ENCODE measurements at regions not wholly inside any gene's neighbourhood (a gene's known extent, or its start where the extent isn't known, plus 50 kb on each side); places are given as distances from the start of the nearest gene placed in this dataset.

DNA sequence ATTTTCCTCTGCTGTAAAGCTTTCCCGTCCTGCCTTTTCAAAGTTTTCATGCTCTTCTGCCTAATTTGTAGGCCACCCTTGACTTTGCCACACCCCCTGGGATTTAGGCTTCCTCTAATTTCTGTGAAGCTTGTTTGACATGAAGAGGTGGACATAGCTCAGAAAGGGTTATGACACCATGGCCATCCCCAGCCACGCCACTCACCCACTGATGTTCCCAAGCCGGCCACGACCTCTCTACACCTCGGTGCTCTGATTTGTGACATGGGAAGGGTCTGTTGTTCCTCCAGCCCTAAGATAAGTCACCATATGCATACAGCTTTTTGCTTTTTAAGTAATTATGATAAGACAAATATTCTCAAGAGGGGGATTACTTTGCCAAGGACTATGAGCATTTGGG lies 139.5 kb downstream of the BARX1 start:
- no peak overlapping the region for H3K4me3 Mint-ChIP-seq
- no peaks in the 10 kb centered on the region for H3K36me3 Mint-ChIP-seq
- H3K27ac Mint-ChIP-seq = no peak overlapping the region
- H3K27me3 Mint-ChIP-seq = peaks cover 9% of the 10 kb centered on the region
- peaks cover 0 to 4% (median 2%) of the 10 kb centered on the region in 3 donors for H3K9me3 Mint-ChIP-seq
- H3K4me1 Mint-ChIP-seq = no peaks in the 10 kb centered on the region

- H3K9me3 Mint-ChIP-seq = peaks cover 0 to 4% (median 2%) of the 10 kb centered on the region in 3 donors
- no peak overlapping the region for H3K27ac Mint-ChIP-seq
- H3K4me1 Mint-ChIP-seq = no peaks in the 10 kb centered on the region
- peaks cover 7% of the 10 kb centered on the region for H3K27me3 Mint-ChIP-seq
- no peaks in the 10 kb centered on the region for H3K36me3 Mint-ChIP-seq
- no peak overlapping the region for H3K4me3 Mint-ChIP-seq
Observed at GRCh38 chr9:93815135-93815534, 140.0 kb downstream of the BARX1 start.

DNA sequence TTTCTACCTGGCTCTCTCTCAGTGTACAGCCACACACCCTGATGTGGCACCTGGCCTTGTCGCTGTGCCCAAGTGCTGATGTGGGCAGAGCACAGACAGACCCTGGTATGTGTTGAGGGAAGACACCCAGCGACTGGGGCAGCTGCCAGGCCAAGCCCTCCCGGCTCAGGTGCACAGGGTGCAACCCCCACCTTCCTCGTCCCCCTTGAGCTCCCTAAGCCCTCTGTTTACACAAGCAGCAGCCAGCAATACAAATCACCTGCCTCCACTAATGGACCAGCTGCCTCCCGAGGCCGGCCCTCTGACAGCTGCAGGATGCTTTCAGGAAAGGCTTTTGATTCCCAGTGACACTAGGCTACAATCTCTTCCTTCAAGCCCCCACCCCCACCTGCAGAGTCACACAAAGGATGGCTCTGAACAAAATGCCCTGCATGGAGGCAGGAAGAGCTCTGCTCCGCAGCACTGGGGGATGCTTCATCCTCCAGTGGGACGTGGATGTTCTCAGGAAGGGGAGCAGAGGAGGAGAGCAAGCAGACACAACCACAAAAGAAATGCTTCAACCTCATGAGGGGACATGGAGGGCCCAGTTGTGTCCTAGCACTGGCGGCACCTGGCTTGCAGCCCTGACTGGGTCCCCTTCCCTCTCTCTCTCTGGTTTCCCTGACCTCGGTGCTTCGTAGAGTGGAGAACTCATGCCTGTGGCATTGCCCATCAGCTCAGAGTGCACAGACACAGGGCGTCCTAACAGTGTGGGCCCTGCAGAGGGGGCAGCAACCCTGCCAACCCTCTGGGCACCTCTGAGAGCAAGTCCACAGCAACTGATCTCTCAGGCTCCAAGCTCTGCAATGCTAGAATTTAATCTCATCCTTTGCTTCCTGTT lies 140.8 kb downstream of the BARX1 start:
- H3K36me3 Mint-ChIP-seq = no peaks in the 10 kb centered on the region
- no peaks in the 10 kb centered on the region for H3K4me1 Mint-ChIP-seq
- no peak overlapping the region for H3K27ac Mint-ChIP-seq
- peaks cover 7% of the 10 kb centered on the region for H3K27me3 Mint-ChIP-seq
- peaks cover 0 to 4% (median 2%) of the 10 kb centered on the region in 3 donors for H3K9me3 Mint-ChIP-seq
- no peak overlapping the region for H3K4me3 Mint-ChIP-seq

- no peaks in the 10 kb centered on the region for H3K36me3 Mint-ChIP-seq
- H3K9me3 Mint-ChIP-seq = peaks cover 0 to 4% (median 2%) of the 10 kb centered on the region in 3 donors
- no peaks in the 10 kb centered on the region for H3K4me1 Mint-ChIP-seq
- H3K27ac Mint-ChIP-seq = no peak overlapping the region
- H3K27me3 Mint-ChIP-seq = peaks cover 9% of the 10 kb centered on the region
- no peak overlapping the region for H3K4me3 Mint-ChIP-seq
Observed at GRCh38 chr9:93813221-93814076, 141.7 kb downstream of the BARX1 start.

DNA sequence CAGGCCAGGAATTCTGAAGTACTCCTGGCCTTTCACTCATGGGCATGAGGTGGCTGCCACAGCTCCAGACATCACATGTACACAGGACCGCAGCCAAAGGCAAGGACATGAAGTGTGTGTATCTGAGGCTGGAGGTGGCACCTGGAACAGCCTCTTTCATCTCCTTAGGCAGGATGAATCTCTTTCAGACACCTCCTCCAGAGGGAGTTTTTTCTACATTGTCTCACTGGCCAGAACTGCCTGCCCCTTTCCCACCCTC lies 142.8 kb downstream of the BARX1 start:
- Mint-ChIP-seq H3K9me3 (peaks cover 0 to 2% (median 0%) of the 10 kb centered on the region in 3 donors), H3K4me1 (no peaks in the 10 kb centered on the region), H3K27ac (no peak overlapping the region), H3K36me3 (no peaks in the 10 kb centered on the region), H3K4me3 (no peak overlapping the region), H3K27me3 (peaks cover 9% of the 10 kb centered on the region)

- Mint-ChIP-seq H3K4me3 (no peak overlapping the region), H3K27ac (no peak overlapping the region), H3K27me3 (peaks cover 9% of the 10 kb centered on the region), H3K4me1 (no peaks in the 10 kb centered on the region), H3K36me3 (no peaks in the 10 kb centered on the region), H3K9me3 (peaks cover 0 to 6% (median 2%) of the 10 kb centered on the region in 3 donors)
Observed at GRCh38 chr9:93810028-93810971, 144.9 kb downstream of the BARX1 start.

DNA sequence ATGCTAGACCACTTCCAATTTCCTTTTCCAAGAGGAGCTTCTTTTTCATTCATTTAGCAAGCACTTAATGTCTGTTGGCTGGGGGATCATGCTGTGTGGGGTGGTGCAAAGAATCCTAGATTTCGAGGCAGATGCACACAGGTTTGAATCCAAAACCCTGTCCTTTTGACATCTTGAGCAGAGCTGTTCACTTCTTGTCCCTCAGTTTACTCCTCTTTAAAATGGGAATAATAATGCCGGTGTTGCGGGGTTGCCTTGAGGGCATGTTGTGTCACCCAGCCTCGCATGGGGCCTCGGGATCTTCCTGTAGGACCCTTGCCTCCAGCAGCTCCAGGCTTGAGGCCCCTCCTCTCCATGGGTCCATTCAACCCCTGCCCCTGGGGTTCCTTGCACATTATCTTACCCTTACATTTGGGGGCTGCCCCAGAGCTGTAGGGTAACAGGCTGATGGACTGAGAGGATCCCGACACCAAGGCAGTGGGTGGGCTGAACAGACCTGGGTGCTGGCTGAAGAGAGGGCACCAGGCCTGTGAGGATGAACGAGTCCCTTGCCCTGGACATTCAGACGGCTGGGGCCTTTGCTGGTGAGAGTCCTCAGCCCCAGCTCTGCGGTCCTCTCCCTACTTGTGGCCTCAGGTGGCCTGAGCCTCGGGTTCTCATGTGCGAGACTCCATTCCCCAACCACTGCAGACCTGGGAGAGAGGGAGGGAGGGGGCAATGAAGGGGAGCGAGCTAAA lies 145.8 kb downstream of the BARX1 start:
- Mint-ChIP-seq H3K27ac (no peak overlapping the region), H3K36me3 (no peaks in the 10 kb centered on the region), H3K4me1 (no peaks in the 10 kb centered on the region), H3K27me3 (peaks cover 10% of the 10 kb centered on the region), H3K9me3 (peaks cover 0 to 14% (median 2%) of the 10 kb centered on the region in 3 donors), H3K4me3 (no peak overlapping the region)

- H3K4me3 Mint-ChIP-seq = no peak overlapping the region
Observed at GRCh38 chr9:93808115-93809029, 146.8 kb downstream of the BARX1 start.

GRCh38 chr9:93807166-93808074 lies 147.7 kb downstream of the BARX1 start:
- no peak overlapping the region for H3K27ac Mint-ChIP-seq
- no peaks in the 10 kb centered on the region for H3K36me3 Mint-ChIP-seq
- H3K9me3 Mint-ChIP-seq = peaks cover 0 to 17% (median 0%) of the 10 kb centered on the region in 3 donors
- no peak overlapping the region for H3K4me3 Mint-ChIP-seq
- peaks cover 0 to 2% (median 0%) of the 10 kb centered on the region in 3 donors for H3K4me1 Mint-ChIP-seq
- H3K27me3 Mint-ChIP-seq = peaks cover 5% of the 10 kb centered on the region

More at GRCh38 chr9:93808115-93809029, 146.8 kb downstream of the BARX1 start:
- H3K36me3 Mint-ChIP-seq = no peaks in the 10 kb centered on the region
- H3K4me1 Mint-ChIP-seq = no peaks in the 10 kb centered on the region
- peaks cover 5% of the 10 kb centered on the region for H3K27me3 Mint-ChIP-seq
- peaks cover 0 to 17% (median 0%) of the 10 kb centered on the region in 3 donors for H3K9me3 Mint-ChIP-seq
- H3K27ac Mint-ChIP-seq = no peak overlapping the region

- Mint-ChIP-seq H3K4me1 (peaks cover 0 to 2% (median 0%) of the 10 kb centered on the region in 3 donors), H3K27me3 (peaks cover 8% of the 10 kb centered on the region), H3K4me3 (no peak overlapping the region)
Observed at GRCh38 chr9:93801581-93802284, 153.4 kb downstream of the BARX1 start.

DNA sequence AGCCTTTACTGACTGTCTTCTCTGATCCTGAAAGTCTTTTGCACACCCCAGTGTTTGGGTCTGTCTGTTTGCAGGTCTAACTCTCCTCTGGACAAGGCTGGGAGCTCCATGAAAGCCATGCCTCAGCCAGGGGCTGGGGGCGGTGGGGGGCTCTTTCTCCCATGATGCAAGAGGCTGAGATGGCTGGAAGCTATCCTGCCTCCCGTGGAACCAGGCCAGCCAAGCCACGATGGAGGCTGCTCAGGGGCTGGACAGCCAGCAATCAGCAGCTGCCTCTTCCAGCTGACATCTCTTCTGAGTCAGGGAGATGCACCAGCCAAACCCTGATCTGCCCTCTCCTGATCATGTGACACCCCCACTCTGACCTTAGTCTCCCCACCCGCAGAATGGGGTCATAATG lies 154.0 kb downstream of the BARX1 start:
- H3K27me3 Mint-ChIP-seq = peaks cover 11% of the 10 kb centered on the region
- no peak overlapping the region for H3K27ac Mint-ChIP-seq
- H3K9me3 Mint-ChIP-seq = peaks cover 3 to 23% (median 21%) of the 10 kb centered on the region in 3 donors
- H3K36me3 Mint-ChIP-seq = peaks cover 3% of the 10 kb centered on the region
- peaks cover 0 to 2% (median 0%) of the 10 kb centered on the region in 3 donors for H3K4me1 Mint-ChIP-seq
- no peak overlapping the region for H3K4me3 Mint-ChIP-seq

More at GRCh38 chr9:93801581-93802284, 153.4 kb downstream of the BARX1 start:
- Mint-ChIP-seq H3K36me3 (peaks cover 3% of the 10 kb centered on the region), H3K9me3 (peaks cover 3 to 25% (median 21%) of the 10 kb centered on the region in 3 donors), H3K27ac (no peak overlapping the region)

DNA sequence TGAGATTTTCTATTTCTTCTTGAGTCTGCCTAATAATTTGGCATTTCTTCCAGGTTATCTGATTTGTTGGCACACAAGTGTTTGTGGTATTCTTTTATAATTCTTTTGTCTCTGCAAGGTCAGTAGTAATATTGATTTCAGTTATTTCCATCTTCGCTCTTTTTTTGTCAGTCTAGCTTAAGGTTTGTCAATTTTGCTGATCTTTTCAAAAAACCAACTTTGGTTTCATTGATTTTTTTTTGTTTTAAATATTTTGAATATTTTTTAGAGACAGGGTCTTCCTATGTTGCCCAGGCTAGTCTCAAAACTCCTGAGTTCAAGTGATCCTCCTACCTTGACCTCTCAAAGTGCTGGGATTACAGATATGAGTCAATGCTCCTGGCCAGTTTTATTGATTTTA lies 162.8 kb downstream of the BARX1 start:
- Mint-ChIP-seq H3K4me1 (no peaks in the 10 kb centered on the region), H3K9me3 (peaks cover 0 to 5% (median 1%) of the 10 kb centered on the region in 3 donors), H3K27ac (no peak overlapping the region), H3K27me3 (peaks cover 7% of the 10 kb centered on the region), H3K4me3 (no peak overlapping the region), H3K36me3 (peaks cover under 1% of the 10 kb centered on the region)
